ENCODE measurements at regions not wholly inside any gene's neighbourhood (a gene's known extent, or its start where the extent isn't known, plus 50 kb on each side); places are given as distances from the start of the nearest gene placed in this dataset.

DNA sequence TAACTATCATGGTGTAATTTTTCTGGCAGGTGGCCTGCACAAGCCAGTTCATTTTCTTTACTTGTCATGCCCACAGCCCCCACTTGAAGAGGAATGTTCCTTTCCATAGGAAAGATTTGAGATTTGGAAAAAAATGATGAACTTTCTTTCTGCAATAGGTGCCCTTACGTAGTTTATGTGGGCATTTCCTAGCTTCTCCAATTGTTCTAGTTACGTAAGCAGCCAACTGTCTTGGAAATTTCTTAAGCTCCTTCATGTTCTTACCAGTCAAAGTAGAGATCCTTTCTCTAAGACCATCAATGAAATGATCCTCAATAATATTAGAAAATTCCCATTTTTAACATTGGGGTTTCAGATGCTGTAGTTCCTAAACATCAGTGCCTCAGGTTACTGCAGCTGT lies 109.5 kb upstream of the F3 start:
- H2BK5ac ChIP-seq (ENCODE audit: low read depth, low read length, poor library complexity) = no peak overlapping the region
- H3K9ac ChIP-seq (ENCODE audit: low read length) = no peak overlapping the region
- no peak overlapping the region for H3K4me3 ChIP-seq (ENCODE audit: low read depth, low read length)
- no peak overlapping the region for H3K23ac ChIP-seq (ENCODE audit: low read length)
- H4K91ac ChIP-seq (ENCODE audit: low read depth, low read length) = no peak overlapping the region
- WGBS (ENCODE audit: extremely low coverage, insufficient coverage, insufficient read length) = no CpG with 5 or more reads among the region's 2 CpGs
- no peak overlapping the region for H2AK5ac ChIP-seq (ENCODE audit: low read length)
- no peaks in the 10 kb centered on the region for H3K79me2 ChIP-seq (ENCODE audit: control insufficient read depth, insufficient read depth, low read length, poor library complexity)
- no peak overlapping the region for H3K4ac ChIP-seq (ENCODE audit: low read depth, low read length)
- no peaks in the 10 kb centered on the region for H3K36me3 ChIP-seq (ENCODE audit: control insufficient read depth in 1 of 2, insufficient read depth in 2 of 2, low read length in 2 of 2)
- H4K12ac ChIP-seq (ENCODE audit: low read depth, low read length) = no peak overlapping the region
- H3K14ac ChIP-seq (ENCODE audit: low read length) = no peak overlapping the region
- H2AFZ ChIP-seq (ENCODE audit: insufficient read depth, low read length, poor library complexity) = no peak overlapping the region
- peaks cover 5% of the 10 kb centered on the region for H3K79me1 ChIP-seq (ENCODE audit: low read length)
- H3K18ac ChIP-seq (ENCODE audit: low read length) = no peak overlapping the region
- no peak overlapping the region for H4K8ac ChIP-seq (ENCODE audit: low read depth, low read length)
- no peak overlapping the region for H3K27ac ChIP-seq (ENCODE audit: low read depth, low read length)
- H3K4me1 ChIP-seq (ENCODE audit: control insufficient read depth in 1 of 2, insufficient read depth in 2 of 2, low read length in 2 of 2) = peaks cover 7 to 19% of the 10 kb centered on the region in 2 experiments
- no peak overlapping the region for H3K4me2 ChIP-seq (ENCODE audit: low read length)
- no peak overlapping the region for H2BK12ac ChIP-seq (ENCODE audit: low read length)
- no peak overlapping the region for H2BK120ac ChIP-seq (ENCODE audit: insufficient read depth, low read length, poor library complexity)
- peak in 1 of 2 donors; percentile 12 for DNase-seq
- H3K27me3 ChIP-seq (ENCODE audit: insufficient read depth, low read length) = no peaks in the 10 kb centered on the region
- no peaks in the 10 kb centered on the region for H3K9me3 ChIP-seq (ENCODE audit: insufficient read depth, low read depth, low read length)

DNA sequence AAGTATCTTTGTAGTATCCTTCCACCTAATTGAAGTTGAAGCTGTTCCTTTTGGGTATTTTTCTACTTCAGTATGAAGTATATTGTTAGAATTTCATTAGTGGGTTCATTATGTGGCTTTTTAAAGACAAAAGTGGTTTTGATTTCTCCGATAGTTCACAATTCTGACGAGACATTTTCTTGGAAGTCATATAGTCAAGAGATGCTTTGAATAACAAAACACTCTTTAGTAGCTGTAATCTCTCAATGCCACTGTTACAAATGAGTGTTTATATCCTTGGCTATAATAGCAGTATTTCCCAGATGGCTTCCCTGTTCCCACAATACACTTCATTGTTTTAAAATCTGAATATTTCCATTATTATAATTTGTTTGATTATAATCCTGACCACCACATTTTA lies 108.7 kb upstream of the F3 start:
- H2AK5ac ChIP-seq (ENCODE audit: low read length) = no peak overlapping the region
- H4K12ac ChIP-seq (ENCODE audit: low read depth, low read length) = no peak overlapping the region
- H4K8ac ChIP-seq (ENCODE audit: low read depth, low read length) = no peak overlapping the region
- H2BK12ac ChIP-seq (ENCODE audit: low read length) = no peak overlapping the region
- no peak overlapping the region for H2AFZ ChIP-seq (ENCODE audit: insufficient read depth, low read length, poor library complexity)
- H3K9ac ChIP-seq (ENCODE audit: low read length) = no peak overlapping the region
- H2BK120ac ChIP-seq (ENCODE audit: insufficient read depth, low read length, poor library complexity) = no peak overlapping the region
- no CpG with 5 or more reads among the region's 2 CpGs for WGBS (ENCODE audit: extremely low coverage, insufficient coverage, insufficient read length)
- H3K36me3 ChIP-seq (ENCODE audit: control insufficient read depth in 1 of 2, insufficient read depth in 2 of 2, low read length in 2 of 2) = no peaks in the 10 kb centered on the region
- peaks cover 7 to 19% of the 10 kb centered on the region in 2 experiments for H3K4me1 ChIP-seq (ENCODE audit: control insufficient read depth in 1 of 2, insufficient read depth in 2 of 2, low read length in 2 of 2)
- no peaks in the 10 kb centered on the region for H3K9me3 ChIP-seq (ENCODE audit: insufficient read depth, low read depth, low read length)
- no peak overlapping the region for H3K4ac ChIP-seq (ENCODE audit: low read depth, low read length)
- H3K23ac ChIP-seq (ENCODE audit: low read length) = no peak overlapping the region
- H4K91ac ChIP-seq (ENCODE audit: low read depth, low read length) = no peak overlapping the region
- no peak for DNase-seq
- no peak overlapping the region for H3K4me3 ChIP-seq (ENCODE audit: low read depth, low read length)
- H3K14ac ChIP-seq (ENCODE audit: low read length) = no peak overlapping the region
- no peaks in the 10 kb centered on the region for H3K27me3 ChIP-seq (ENCODE audit: insufficient read depth, low read length)
- peaks cover 5% of the 10 kb centered on the region for H3K79me1 ChIP-seq (ENCODE audit: low read length)
- H2BK5ac ChIP-seq (ENCODE audit: low read depth, low read length, poor library complexity) = no peak overlapping the region
- no peak overlapping the region for H3K18ac ChIP-seq (ENCODE audit: low read length)
- H3K79me2 ChIP-seq (ENCODE audit: control insufficient read depth, insufficient read depth, low read length, poor library complexity) = no peaks in the 10 kb centered on the region
- H3K27ac ChIP-seq (ENCODE audit: low read depth, low read length) = no peak overlapping the region
- no peak overlapping the region for H3K4me2 ChIP-seq (ENCODE audit: low read length)

DNA sequence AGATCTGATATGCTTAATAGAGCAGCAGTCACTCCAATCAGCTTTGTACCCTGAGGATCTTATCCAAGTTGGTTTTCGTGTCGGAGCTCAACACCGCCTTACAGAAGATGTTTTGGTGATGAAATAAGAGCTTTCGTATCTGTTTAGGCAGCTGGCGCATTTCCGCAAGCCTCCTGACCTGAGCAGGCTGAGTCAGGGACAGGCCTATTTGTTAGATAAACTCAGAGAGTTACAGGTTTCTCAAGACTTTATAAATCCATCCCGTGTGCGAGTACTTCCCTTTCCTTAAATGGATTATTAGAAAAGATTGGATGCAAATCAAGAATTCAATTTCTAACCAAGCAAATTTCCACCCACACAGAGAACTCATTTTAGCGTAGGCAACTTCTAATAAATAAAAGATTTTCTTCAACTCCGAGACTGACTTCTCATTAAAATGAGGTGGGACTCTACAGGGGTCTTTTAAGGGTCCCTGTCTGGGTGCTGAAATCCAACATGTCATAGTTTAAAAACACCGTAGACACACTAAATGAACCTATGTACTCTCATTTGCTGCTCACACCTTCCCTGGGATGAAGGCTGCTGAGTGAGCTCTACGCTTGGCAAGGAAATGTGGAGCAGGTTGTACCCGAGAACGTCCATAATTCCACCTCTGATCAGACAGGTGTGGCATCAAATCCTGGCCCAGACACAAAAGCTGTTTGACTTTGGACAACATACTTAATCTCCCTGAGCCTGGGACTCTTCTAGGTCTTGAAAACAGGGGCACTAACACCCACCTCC lies 106.9 kb upstream of the F3 start:
- Histone ChIP-seq H3K9me3 (ENCODE audit: insufficient read depth, low read depth, low read length) (no peaks in the 10 kb centered on the region), H3K4me2 (ENCODE audit: low read length) (no peak overlapping the region), H3K9ac (ENCODE audit: low read length) (no peak overlapping the region), H4K91ac (ENCODE audit: low read depth, low read length) (no peak overlapping the region), H3K14ac (ENCODE audit: low read length) (no peak overlapping the region), H3K4me1 (ENCODE audit: control insufficient read depth in 1 of 2, insufficient read depth in 2 of 2, low read length in 2 of 2) (peaks cover 8 to 15% of the 10 kb centered on the region in 2 experiments), H3K27me3 (ENCODE audit: insufficient read depth, low read length) (no peaks in the 10 kb centered on the region), H4K12ac (ENCODE audit: low read depth, low read length) (no peak overlapping the region), H2BK12ac (ENCODE audit: low read length) (no peak overlapping the region), H2BK120ac (ENCODE audit: insufficient read depth, low read length, poor library complexity) (peak overlapping the region; percentile 4), H3K79me2 (ENCODE audit: control insufficient read depth, insufficient read depth, low read length, poor library complexity) (no peaks in the 10 kb centered on the region), H4K8ac (ENCODE audit: low read depth, low read length) (no peak overlapping the region), H3K23ac (ENCODE audit: low read length) (no peak overlapping the region), H3K4ac (ENCODE audit: low read depth, low read length) (no peak overlapping the region), H3K36me3 (ENCODE audit: control insufficient read depth in 1 of 2, insufficient read depth in 2 of 2, low read length in 2 of 2) (no peaks in the 10 kb centered on the region), H2AFZ (ENCODE audit: insufficient read depth, low read length, poor library complexity) (no peak overlapping the region), H3K27ac (ENCODE audit: low read depth, low read length) (no peak overlapping the region), H2AK5ac (ENCODE audit: low read length) (no peak overlapping the region), H2BK5ac (ENCODE audit: low read depth, low read length, poor library complexity) (no peak overlapping the region), H3K4me3 (ENCODE audit: low read depth, low read length) (no peak overlapping the region), H3K79me1 (ENCODE audit: low read length) (peaks cover 9% of the 10 kb centered on the region), H3K18ac (ENCODE audit: low read length) (no peak overlapping the region)
- DNase-seq = peak; percentile 73 to 85
- WGBS (ENCODE audit: extremely low coverage, insufficient coverage, insufficient read length) = no CpG with 5 or more reads among the region's 14 CpGs

DNA sequence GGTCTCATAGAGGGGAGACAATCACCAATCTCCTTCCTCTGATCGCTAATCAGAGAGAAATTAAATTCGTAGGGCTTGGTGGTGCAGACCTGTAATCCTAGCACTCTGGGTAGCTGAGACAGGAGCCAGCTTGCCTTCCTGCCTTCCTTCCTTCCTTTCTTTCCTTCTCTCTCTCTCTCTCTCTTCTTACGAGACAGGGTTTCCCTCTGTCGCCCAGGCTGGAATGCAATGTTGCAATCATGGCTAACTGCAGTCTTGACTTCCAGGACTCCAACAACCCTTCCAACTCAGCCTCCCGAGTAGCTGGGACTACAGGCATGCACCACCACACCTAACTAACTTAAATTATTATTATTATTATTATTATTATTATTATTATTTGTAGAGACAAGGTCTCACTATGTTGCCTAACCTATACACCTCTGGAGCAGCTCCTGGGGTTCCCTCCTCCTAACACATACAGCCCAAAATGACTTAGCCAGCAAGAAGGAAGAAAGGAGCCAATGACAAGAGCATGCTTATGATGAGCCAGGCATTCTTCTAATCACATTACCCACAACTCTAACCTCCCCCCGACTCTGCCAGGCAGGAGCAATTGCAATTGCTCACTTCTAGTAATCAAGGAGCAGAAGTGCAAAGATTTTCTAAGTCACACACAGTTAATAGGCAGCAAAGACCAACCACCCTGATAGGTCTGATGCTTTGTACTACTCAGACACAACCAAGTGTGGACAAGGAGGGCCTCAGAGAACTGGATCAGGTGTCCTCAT lies 105.4 kb upstream of the F3 start:
- no CpG with 5 or more reads among the region's 6 CpGs for WGBS (ENCODE audit: extremely low coverage, insufficient coverage, insufficient read length)
- no peak overlapping the region for H2BK120ac ChIP-seq (ENCODE audit: insufficient read depth, low read length, poor library complexity)

More for the DNA sequence above, 105.4 kb upstream of the F3 start:
- Histone ChIP-seq H3K9ac (ENCODE audit: low read length) (no peak overlapping the region), H3K9me3 (ENCODE audit: insufficient read depth, low read depth, low read length) (no peaks in the 10 kb centered on the region), H4K12ac (ENCODE audit: low read depth, low read length) (no peak overlapping the region), H3K27ac (ENCODE audit: low read depth, low read length) (peak overlapping the region; percentile 31), H3K27me3 (ENCODE audit: insufficient read depth, low read length) (no peaks in the 10 kb centered on the region), H3K18ac (ENCODE audit: low read length) (no peak overlapping the region), H3K4ac (ENCODE audit: low read depth, low read length) (no peak overlapping the region), H3K4me3 (ENCODE audit: low read depth, low read length) (no peak overlapping the region), H2AFZ (ENCODE audit: insufficient read depth, low read length, poor library complexity) (no peak overlapping the region), H3K79me1 (ENCODE audit: low read length) (peaks cover 9% of the 10 kb centered on the region), H3K4me1 (ENCODE audit: control insufficient read depth in 1 of 2, insufficient read depth in 2 of 2, low read length in 2 of 2) (peaks cover 7 to 12% of the 10 kb centered on the region in 2 experiments), H2BK12ac (ENCODE audit: low read length) (no peak overlapping the region), H3K4me2 (ENCODE audit: low read length) (no peak overlapping the region), H3K36me3 (ENCODE audit: control insufficient read depth in 1 of 2, insufficient read depth in 2 of 2, low read length in 2 of 2) (no peaks in the 10 kb centered on the region), H3K14ac (ENCODE audit: low read length) (no peak overlapping the region), H3K23ac (ENCODE audit: low read length) (no peak overlapping the region), H2AK5ac (ENCODE audit: low read length) (no peak overlapping the region), H3K79me2 (ENCODE audit: control insufficient read depth, insufficient read depth, low read length, poor library complexity) (no peaks in the 10 kb centered on the region), H4K8ac (ENCODE audit: low read depth, low read length) (no peak overlapping the region), H4K91ac (ENCODE audit: low read depth, low read length) (peak overlapping the region; percentile 20), H2BK5ac (ENCODE audit: low read depth, low read length, poor library complexity) (no peak overlapping the region)
- peak; percentile 69 to 77 for DNase-seq
